ENCODE measurements at regions not wholly inside any gene's neighbourhood (a gene's known extent, or its start where the extent isn't known, plus 50 kb on each side); places are given as distances from the start of the nearest gene placed in this dataset.

GRCh38 chr18:10308154-10308553 is 146.3 kb upstream of the APCDD1 start:
- H3K27me3 ChIP-seq (replicated peaks; ENCODE audit: insufficient read depth, low read length) = no peaks in the 10 kb centered on the region
- DNase-seq = no peak
- no peak overlapping the region for H3K4me3 ChIP-seq (ENCODE audit: low read length)
- H3K9me3 ChIP-seq (replicated peaks; ENCODE audit: insufficient read depth, low read length) = no peaks in the 10 kb centered on the region
- no peak overlapping the region for H3K9ac ChIP-seq (ENCODE audit: low read length)
- H3F3A ChIP-seq (ENCODE audit: insufficient read depth, low read length) = no peaks in the 10 kb centered on the region
- no peaks in the 10 kb centered on the region for H3K79me2 ChIP-seq (ENCODE audit: low read length)
- no peak overlapping the region for H3K4me2 ChIP-seq (ENCODE audit: low read depth, low read length)
- no peak overlapping the region for H2AFZ ChIP-seq (ENCODE audit: low read length)
- H3K4me1 ChIP-seq (ENCODE audit: low read length) = no peaks in the 10 kb centered on the region
- no peak overlapping the region for H3K27ac ChIP-seq (ENCODE audit: low read length)
- no peaks in the 10 kb centered on the region for H4K20me1 ChIP-seq (ENCODE audit: insufficient read depth, low read length)
- TF ChIP-seq EZH2phosphoT487 (IDR thresholded peaks at IDR 0.05; ENCODE audit: low read length) = no peak
- H3K36me3 ChIP-seq (replicated peaks; ENCODE audit: insufficient read depth, low read length) = no peaks in the 10 kb centered on the region
- no peaks in the 10 kb centered on the region for H3K9me2 ChIP-seq (replicated peaks; ENCODE audit: insufficient read depth, low read length)

DNA sequence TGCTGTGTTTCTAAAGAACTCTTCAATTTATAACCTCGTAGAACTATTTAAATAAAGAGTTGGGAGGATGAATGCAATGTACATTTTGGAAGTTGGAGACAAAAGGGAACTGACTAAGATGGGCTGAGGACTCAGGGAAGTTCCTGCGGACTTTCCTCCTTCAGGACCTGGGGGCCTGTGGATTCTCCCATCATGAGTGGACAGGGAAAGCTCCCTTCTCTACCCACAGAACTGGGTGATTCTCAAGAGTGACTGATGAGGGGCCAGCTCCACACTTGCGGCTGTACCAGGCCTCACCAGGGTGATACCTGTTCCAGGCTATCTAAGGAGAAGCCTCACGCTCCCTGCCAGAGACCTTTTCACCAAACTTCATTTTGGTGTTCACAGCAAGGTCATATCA is 143.8 kb upstream of the APCDD1 start:
- Histone ChIP-seq H3K9me2 (replicated peaks; ENCODE audit: insufficient read depth, low read length) (no peaks in the 10 kb centered on the region), H3K27me3 (replicated peaks; ENCODE audit: insufficient read depth, low read length) (no peaks in the 10 kb centered on the region), H2AFZ (ENCODE audit: low read length) (no peak overlapping the region), H3K79me2 (ENCODE audit: low read length) (no peaks in the 10 kb centered on the region), H3K36me3 (replicated peaks; ENCODE audit: insufficient read depth, low read length) (no peaks in the 10 kb centered on the region), H3K9ac (ENCODE audit: low read length) (no peak overlapping the region), H4K20me1 (ENCODE audit: insufficient read depth, low read length) (no peaks in the 10 kb centered on the region), H3K9me3 (replicated peaks; ENCODE audit: insufficient read depth, low read length) (no peaks in the 10 kb centered on the region), H3K27ac (ENCODE audit: low read length) (no peak overlapping the region), H3K4me2 (ENCODE audit: low read depth, low read length) (no peak overlapping the region), H3K4me1 (ENCODE audit: low read length) (no peaks in the 10 kb centered on the region), H3F3A (ENCODE audit: insufficient read depth, low read length) (no peaks in the 10 kb centered on the region), H3K4me3 (ENCODE audit: low read length) (no peak overlapping the region)
- DNase-seq = no peak
- no peak for TF ChIP-seq CTCF (IDR thresholded peaks at IDR 0.05; ENCODE audit: low read length)
- TF ChIP-seq EZH2phosphoT487 (IDR thresholded peaks at IDR 0.05; ENCODE audit: low read length) = no peak
- TF ChIP-seq EZH2 (optimal IDR thresholded peaks at IDR 0.05; ENCODE audit: low read depth, low read length) = no peak

DNA sequence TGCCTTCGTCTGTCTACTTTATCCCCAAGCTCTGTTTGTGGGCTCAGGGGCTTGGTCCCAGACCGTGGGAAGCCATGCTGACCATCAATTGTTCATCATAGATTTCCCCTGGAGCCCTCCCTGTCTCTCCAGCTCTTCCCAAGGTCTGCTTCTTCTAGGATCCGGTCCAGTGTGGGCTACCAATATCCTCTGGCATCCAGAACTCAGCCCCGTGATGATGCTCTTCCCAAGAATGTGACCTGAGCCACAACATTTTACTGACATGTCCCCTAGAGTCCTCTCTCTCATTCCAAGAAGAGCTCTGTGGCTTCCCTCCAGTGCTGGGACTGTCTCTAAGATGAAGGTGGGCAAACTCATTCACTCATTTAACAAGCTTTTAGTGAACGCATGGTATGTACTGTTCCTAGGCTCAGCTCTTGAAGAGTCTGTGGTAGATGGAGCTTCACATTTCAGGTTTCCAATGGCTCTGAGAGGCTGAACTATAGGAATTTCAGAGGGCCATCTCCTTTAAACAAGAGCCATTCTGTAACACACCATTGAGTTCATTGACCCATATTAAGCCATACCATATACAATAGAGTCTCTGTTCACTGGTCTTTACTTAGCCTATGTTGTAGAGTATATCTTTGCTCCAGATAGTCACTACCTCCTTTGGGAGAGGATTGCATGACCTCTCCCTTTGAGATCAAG is 142.0 kb upstream of the APCDD1 start:
- Histone ChIP-seq H3K9ac (ENCODE audit: low read length) (no peak overlapping the region), H3K27me3 (replicated peaks; ENCODE audit: insufficient read depth, low read length) (no peaks in the 10 kb centered on the region), H3F3A (ENCODE audit: insufficient read depth, low read length) (no peaks in the 10 kb centered on the region), H3K27ac (ENCODE audit: low read length) (no peak overlapping the region), H4K20me1 (ENCODE audit: insufficient read depth, low read length) (no peaks in the 10 kb centered on the region), H3K9me3 (replicated peaks; ENCODE audit: insufficient read depth, low read length) (no peaks in the 10 kb centered on the region), H3K9me2 (replicated peaks; ENCODE audit: insufficient read depth, low read length) (no peaks in the 10 kb centered on the region), H2AFZ (ENCODE audit: low read length) (no peak overlapping the region), H3K4me2 (ENCODE audit: low read depth, low read length) (no peak overlapping the region), H3K79me2 (ENCODE audit: low read length) (no peaks in the 10 kb centered on the region), H3K4me3 (ENCODE audit: low read length) (no peak overlapping the region), H3K4me1 (ENCODE audit: low read length) (no peaks in the 10 kb centered on the region), H3K36me3 (replicated peaks; ENCODE audit: insufficient read depth, low read length) (no peaks in the 10 kb centered on the region)
- TF ChIP-seq CTCF (IDR thresholded peaks at IDR 0.05; ENCODE audit: low read length) (no peak), EZH2phosphoT487 (IDR thresholded peaks at IDR 0.05; ENCODE audit: low read length) (no peak), EZH2 (optimal IDR thresholded peaks at IDR 0.05; ENCODE audit: low read depth, low read length) (no peak)
- DNase-seq = no peak

DNA sequence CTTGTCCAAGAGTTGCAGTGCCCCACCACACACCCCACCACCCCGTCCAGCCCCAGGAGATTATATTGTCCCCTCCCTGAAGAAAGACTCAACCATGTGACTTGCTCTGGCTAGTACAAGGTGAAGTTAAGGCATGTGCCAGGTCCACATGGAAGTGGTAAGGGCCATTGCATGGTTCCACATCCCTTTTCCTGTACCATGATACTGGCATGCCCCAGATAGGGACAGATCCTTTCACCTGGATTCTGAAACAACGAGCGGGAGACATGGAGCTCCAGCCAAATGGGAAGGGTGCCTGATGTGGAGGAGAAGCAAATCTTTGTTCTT is 141.5 kb upstream of the APCDD1 start:
- no peak overlapping the region for H3K27ac ChIP-seq (ENCODE audit: low read length)
- H3F3A ChIP-seq (ENCODE audit: insufficient read depth, low read length) = no peaks in the 10 kb centered on the region
- H3K9me3 ChIP-seq (replicated peaks; ENCODE audit: insufficient read depth, low read length) = no peaks in the 10 kb centered on the region
- H3K9me2 ChIP-seq (replicated peaks; ENCODE audit: insufficient read depth, low read length) = no peaks in the 10 kb centered on the region
- no peak for DNase-seq
- no peak overlapping the region for H3K4me2 ChIP-seq (ENCODE audit: low read depth, low read length)
- no peaks in the 10 kb centered on the region for H3K36me3 ChIP-seq (replicated peaks; ENCODE audit: insufficient read depth, low read length)
- TF ChIP-seq EZH2phosphoT487 (IDR thresholded peaks at IDR 0.05; ENCODE audit: low read length) (no peak), EZH2 (optimal IDR thresholded peaks at IDR 0.05; ENCODE audit: low read depth, low read length) (no peak), CTCF (IDR thresholded peaks at IDR 0.05; ENCODE audit: low read length) (no peak)
- no peak overlapping the region for H3K4me3 ChIP-seq (ENCODE audit: low read length)
- H3K4me1 ChIP-seq (ENCODE audit: low read length) = no peaks in the 10 kb centered on the region
- no peak overlapping the region for H3K9ac ChIP-seq (ENCODE audit: low read length)
- no peaks in the 10 kb centered on the region for H3K79me2 ChIP-seq (ENCODE audit: low read length)
- no peaks in the 10 kb centered on the region for H4K20me1 ChIP-seq (ENCODE audit: insufficient read depth, low read length)
- no peaks in the 10 kb centered on the region for H3K27me3 ChIP-seq (replicated peaks; ENCODE audit: insufficient read depth, low read length)
- H2AFZ ChIP-seq (ENCODE audit: low read length) = no peak overlapping the region

All from MM.1S (cell line).